H1 (cell line): ENCODE measurements at regions not wholly inside any gene's neighbourhood (a gene's known extent, or its start where the extent isn't known, plus 50 kb on each side); places are given as distances from the start of the nearest gene placed in this dataset.

Experiments
- CTCF ChIA-PET: fragments of 300-600 bp; sonication (Branson Sonifier 250); formaldehyde crosslinking; loops from one replicate; lab custom pipeline; 2021; ENCODE audit not compliant: partially characterized antibody; lab: Charles Lee
- POLR2A ChIA-PET: fragments of 300-600 bp; sonication (Branson Sonifier 250); formaldehyde crosslinking; loops from one replicate; lab custom pipeline; 2021; ENCODE audit warnings: inconsistent platforms; ENCODE audit not compliant: partially characterized antibody; lab: Charles Lee
- DNase-seq, 2 experiments: peaks; one replicate each; pipeline versions ENCODE4 v3.0.0 to v3.0.0-alpha.2; 2010 to 2022; ENCODE audit warnings: low spot score in 2 of 2, low read depth in 1 of 2, mixed read lengths in 1 of 2
- FAIRE-seq: peaks from 2 replicates; lab custom pipeline; 2011; peaks lifted over from hg19 to GRCh38; lab: Jason Lieb, UNC
- H2AFZ ChIP-seq: 2 replicates; pipeline ENCODE4 v1.8.1; 2012; ENCODE audit warnings: low read length, inconsistent platforms
- H2AK5ac ChIP-seq: 2 replicates; pipeline ENCODE4 v1.6.1; 2013; ENCODE audit warnings: low read depth, low read length
- H2BK120ac ChIP-seq: replicated peaks from 2 replicates; pipeline ENCODE3; 2013; ENCODE audit warnings: low read depth, low read length, inconsistent platforms
- H2BK12ac ChIP-seq: 2 replicates; pipeline ENCODE4 v1.6.1; 2013; ENCODE audit warnings: low read depth, low read length
- H2BK15ac ChIP-seq: 2 replicates; pipeline ENCODE4 v1.6.1; 2013; ENCODE audit warnings: low read length
- H2BK20ac ChIP-seq: 2 replicates; pipeline ENCODE4 v1.6.1; 2013; ENCODE audit warnings: low read length
- H2BK5ac ChIP-seq: 2 replicates; pipeline ENCODE4 v1.6.1; 2013; ENCODE audit warnings: low read depth, low read length
- H3K14ac ChIP-seq: 2 replicates; pipeline ENCODE4 v1.6.1; 2013; ENCODE audit warnings: inconsistent platforms; ENCODE audit not compliant: insufficient read length
- H3K18ac ChIP-seq: 2 replicates; pipeline ENCODE4 v1.6.1; 2013; ENCODE audit warnings: low read length; ENCODE audit errors: extremely low read depth
- H3K23ac ChIP-seq: 2 replicates; pipeline ENCODE4 v1.6.1; 2013; ENCODE audit warnings: inconsistent platforms; ENCODE audit not compliant: insufficient read length
- H3K23me2 ChIP-seq: 2 replicates; pipeline ENCODE4 v1.6.1; 2013; ENCODE audit warnings: low read depth, low read length
- H3K27ac ChIP-seq: 2 replicates; pipeline ENCODE4 v1.6.1; 2011; ENCODE audit warnings: low read depth, low read length, inconsistent platforms
- H3K27me3 ChIP-seq, 4 experiments: replicated peaks in 1 of 4; 1 replicate in 1 of 4; 2 replicates in 3 of 4; pipeline versions ENCODE4 v1.6.1 to v1.8.1; 2011 to 2013; ENCODE audit warnings: low read length in 3 of 4, mild to moderate bottlenecking in 3 of 4, inconsistent platforms in 2 of 4, mixed read lengths in 2 of 4, moderate library complexity in 1 of 4; ENCODE audit not compliant: control insufficient read depth in 3 of 4, insufficient read depth in 3 of 4; ENCODE audit errors: extremely low read depth in 1 of 4
- H3K36me3 ChIP-seq, 4 experiments: 2 replicates each; pipeline versions ENCODE4 v1.6.1 to v1.8.1; 2011 to 2013; ENCODE audit warnings: mild to moderate bottlenecking in 4 of 4, low read length in 3 of 4, moderate library complexity in 2 of 4, control low read depth in 1 of 4, inconsistent platforms in 1 of 4; ENCODE audit not compliant: insufficient read depth in 4 of 4, control insufficient read depth in 2 of 4
- H3K4ac ChIP-seq: replicated peaks from 2 replicates; pipeline ENCODE3; 2013; ENCODE audit warnings: low read length, low read depth, mixed read lengths, inconsistent platforms; ENCODE audit not compliant: insufficient read length
- H3K4me1 ChIP-seq, 4 experiments: replicated peaks in 1 of 4; 1 replicate in 1 of 4; 2 replicates in 3 of 4; pipeline versions ENCODE4 v1.6.1 to v1.8.1; 2011 to 2013; ENCODE audit warnings: low read length in 3 of 4, inconsistent platforms in 2 of 4, mixed read lengths in 1 of 4; ENCODE audit not compliant: insufficient read depth in 4 of 4, control insufficient read depth in 3 of 4
- H3K4me2 ChIP-seq, 2 experiments: 2 replicates each; pipeline versions ENCODE4 v1.6.1 to v1.8.1; 2011 to 2013; ENCODE audit warnings: low read depth in 2 of 2, low read length in 2 of 2, control low read depth in 1 of 2, inconsistent platforms in 1 of 2, mild to moderate bottlenecking in 1 of 2; ENCODE audit not compliant: insufficient read depth in 1 of 2
- H3K4me3 ChIP-seq, 4 experiments: fragments of 200-600, 300-600 bp in 1 of 4; sonication (generic), shearing (Covaris generic), sonication (Bioruptor Twin) in 1 of 4; 2 replicates each; pipeline versions ENCODE4 v1.5.1 to v1.8.1; 2011 to 2016; ENCODE audit warnings: low read length in 4 of 4, low read depth in 3 of 4, control low read depth in 2 of 4, inconsistent platforms in 2 of 4, mild to moderate bottlenecking in 2 of 4, mixed read lengths in 1 of 4, moderate library complexity in 1 of 4; ENCODE audit not compliant: insufficient read depth in 2 of 4; ENCODE audit errors: extremely low read depth in 1 of 4
- H3K56ac ChIP-seq: replicated peaks from 2 replicates; pipeline ENCODE3; 2013; ENCODE audit warnings: low read depth, mild to moderate bottlenecking, mixed read lengths, low read length, inconsistent platforms; ENCODE audit not compliant: insufficient read length
- H3K79me1 ChIP-seq: 2 replicates; pipeline ENCODE4 v1.6.1; 2013; ENCODE audit warnings: low read depth, low read length, control low read depth
- H3K79me2 ChIP-seq, 2 experiments: 2 replicates each; pipeline versions ENCODE4 v1.6.1 to v1.8.1; 2012 to 2013; ENCODE audit warnings: low read length in 2 of 2, mild to moderate bottlenecking in 2 of 2, inconsistent platforms in 1 of 2; ENCODE audit not compliant: insufficient read depth in 2 of 2, control insufficient read depth in 1 of 2
- H3K9ac ChIP-seq, 4 experiments: replicated peaks in 1 of 4; 1 replicate in 1 of 4; 2 replicates in 3 of 4; pipeline versions ENCODE4 v1.6.1 to v1.8.1; 2011 to 2013; ENCODE audit warnings: low read depth in 3 of 4, low read length in 3 of 4, control low read depth in 2 of 4, mild to moderate bottlenecking in 2 of 4, moderate library complexity in 2 of 4, inconsistent platforms in 1 of 4; ENCODE audit errors: extremely low read depth in 1 of 4
- H3K9me3 ChIP-seq, 2 experiments: 2 replicates each; pipeline versions ENCODE4 v1.6.1 to v1.8.1; 2012 to 2013; ENCODE audit warnings: mild to moderate bottlenecking in 2 of 2, moderate library complexity in 2 of 2, control low read depth in 1 of 2, inconsistent platforms in 1 of 2, low read depth in 1 of 2, low read length in 1 of 2, mixed read lengths in 1 of 2; ENCODE audit not compliant: insufficient read depth in 2 of 2
- H4K20me1 ChIP-seq, 2 experiments: replicated peaks in 1 of 2; 2 replicates each; pipeline versions ENCODE3 to v1.8.1; 2011 to 2013; ENCODE audit warnings: inconsistent platforms in 2 of 2, low read length in 2 of 2, mild to moderate bottlenecking in 1 of 2; ENCODE audit not compliant: insufficient read depth in 2 of 2, control insufficient read depth in 1 of 2
- H4K5ac ChIP-seq: 2 replicates; pipeline ENCODE4 v1.6.1; 2013; ENCODE audit warnings: low read length, low read depth, mixed read lengths, inconsistent platforms; ENCODE audit not compliant: insufficient read length
- H4K8ac ChIP-seq: 2 replicates; pipeline ENCODE4 v1.8.0; 2013; ENCODE audit warnings: mild to moderate bottlenecking, moderate library complexity, low read length, inconsistent platforms; ENCODE audit not compliant: insufficient read depth; ENCODE audit errors: extremely low read depth
- H4K91ac ChIP-seq: replicated peaks from 2 replicates; pipeline ENCODE3; 2013; ENCODE audit warnings: low read length, mixed read lengths, inconsistent platforms; ENCODE audit not compliant: insufficient read length
- BCL11A ChIP-seq, 2 experiments: IDR thresholded peaks; one replicate each; pipeline ENCODE4 v1.6.1; 2011; ENCODE audit warnings: low read depth in 2 of 2, low read length in 2 of 2, mild to moderate bottlenecking in 2 of 2
- CBX8 ChIP-seq: fragments of 300-800, 300-1000 bp; sonication (generic); IDR thresholded peaks from 2 replicates; pipeline ENCODE4 v1.7.1; 2016; ENCODE audit warnings: low read depth, low read length, borderline replicate concordance
- GABPA ChIP-seq: IDR thresholded peaks from 2 replicates; pipeline ENCODE4 v1.6.1; 2011; ENCODE audit warnings: mild to moderate bottlenecking, low read length, moderate library complexity, borderline replicate concordance; ENCODE audit not compliant: insufficient read depth
- HDAC2 ChIP-seq, 2 experiments: fragments of 300-600 bp in 1 of 2; sonication (generic) in 1 of 2; IDR thresholded peaks; 2 replicates each; pipeline ENCODE4 v1.6.1; 2011 to 2012; ENCODE audit warnings: low read depth in 2 of 2, low read length in 2 of 2, mild to moderate bottlenecking in 2 of 2, moderate library complexity in 2 of 2, borderline replicate concordance in 1 of 2, inconsistent platforms in 1 of 2
- JUN ChIP-seq: IDR thresholded peaks from 2 replicates; pipeline ENCODE4 v1.6.1; 2011; ENCODE audit warnings: low read depth, mild to moderate bottlenecking, improper control_type of control experiment, low read length
- POU5F1 ChIP-seq: IDR thresholded peaks from 2 replicates; pipeline ENCODE4 v1.6.1; 2011; ENCODE audit warnings: low read depth, mild to moderate bottlenecking, low read length, moderate library complexity
- SP4 ChIP-seq: IDR thresholded peaks from 2 replicates; pipeline ENCODE4 v1.6.1; 2012; ENCODE audit warnings: low read length, inconsistent platforms
- YY1 ChIP-seq: IDR thresholded peaks from 2 replicates; pipeline ENCODE4 v1.6.1; 2011; ENCODE audit warnings: low read depth, mild to moderate bottlenecking, low read length

- DNase-seq (no peak), FAIRE-seq (no peak)
- ChIA-PET CTCF (interaction anchor here (1.0 kb wide), 1 partner anchor 126 kb away, joined by 3 read pairs; no protein-coding TSS in a partner anchor), POLR2A (no interaction called here)
- no peaks in the 10 kb centered on the region for H3K27me3 ChIP-seq
- H2AFZ ChIP-seq: no peak overlapping the region
- no peak overlapping the region for H2BK120ac ChIP-seq
- H3K27ac ChIP-seq: no peak overlapping the region
- H3K79me2 ChIP-seq: no peaks in the 10 kb centered on the region
- H2BK20ac ChIP-seq: no peak overlapping the region
- no peaks in the 10 kb centered on the region for H3K79me1 ChIP-seq
- TF ChIP-seq SP4 (no peak), CBX8 (no peak), JUN (no peak), YY1 (no peak), BCL11A (IDR thresholded peaks at IDR 0.05; ENCODE audit: low read depth in 2 of 2, low read length in 2 of 2) (no peak), POU5F1 (no peak), HDAC2 (IDR thresholded peaks at IDR 0.05; ENCODE audit: borderline replicate concordance in 1 of 2, low read depth in 2 of 2, low read length in 2 of 2) (no peak), GABPA (no peak)
- no peak overlapping the region for H3K23ac ChIP-seq
- no peak overlapping the region for H3K56ac ChIP-seq
- H2BK12ac ChIP-seq: no peak overlapping the region
- no peak overlapping the region for H2AK5ac ChIP-seq
- no peaks in the 10 kb centered on the region for H3K4me1 ChIP-seq
- peaks cover 0 to 4% of the 10 kb centered on the region in 2 experiments; a peak in 1 of 4 replicates for H3K9me3 ChIP-seq
- no peak overlapping the region for H3K14ac ChIP-seq
- H4K8ac ChIP-seq: no peak overlapping the region
- no peak overlapping the region for H3K18ac ChIP-seq
- no peak overlapping the region for H2BK5ac ChIP-seq
- no peaks in the 10 kb centered on the region for H3K36me3 ChIP-seq
- H3K4ac ChIP-seq: no peak overlapping the region
- no peak overlapping the region for H3K4me2 ChIP-seq
- no peaks in the 10 kb centered on the region for H3K23me2 ChIP-seq
- no peak overlapping the region for H2BK15ac ChIP-seq
- H4K5ac ChIP-seq: no peak overlapping the region
- no peaks in the 10 kb centered on the region for H4K20me1 ChIP-seq
- no peak overlapping the region for H3K4me3 ChIP-seq
- no peak overlapping the region for H4K91ac ChIP-seq
- no peak overlapping the region for H3K9ac ChIP-seq
These were observed 392.4 kb downstream of the BMP2 start for GRCh38 chr20:7159903-7160302.
